GM12873 (cell line): ENCODE measurements at regions not wholly inside any gene's neighbourhood (a gene's known extent, or its start where the extent isn't known, plus 50 kb on each side); places are given as distances from the start of the nearest gene placed in this dataset.

ENCODE experiments used
- CTCF ChIP-seq: IDR thresholded peaks from 2 replicates; pipeline ENCODE4 v1.5.1; 2012; ENCODE audit warnings: low read depth, mild to moderate bottlenecking, moderate library complexity, low read length, control low read depth; ENCODE audit not compliant: insufficient read depth; ENCODE audit errors: missing control alignments

- no peak for TF ChIP-seq CTCF
Measured at GRCh38 chr14:82094829-82095345, 561.2 kb upstream of the SEL1L start.

DNA sequence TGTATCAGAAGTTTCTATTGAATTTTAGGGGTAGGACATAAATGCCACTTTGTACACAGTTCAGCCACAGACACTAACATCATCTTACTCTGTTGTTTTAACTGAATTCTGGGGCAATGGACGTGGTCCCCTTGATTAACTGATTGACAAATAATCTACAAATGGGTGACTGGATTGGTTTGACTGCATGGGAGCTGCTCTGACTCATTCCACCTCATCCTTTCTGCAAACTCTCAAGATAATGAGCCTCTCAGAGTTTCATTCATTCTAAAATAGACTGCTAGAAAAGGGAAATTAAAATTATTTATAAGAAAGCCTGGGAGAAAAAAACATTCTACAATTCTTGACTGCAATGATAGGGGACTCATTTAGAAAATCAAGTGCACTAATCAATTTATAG, 570.4 kb upstream of the SEL1L start:
- TF ChIP-seq CTCF: no peak

DNA sequence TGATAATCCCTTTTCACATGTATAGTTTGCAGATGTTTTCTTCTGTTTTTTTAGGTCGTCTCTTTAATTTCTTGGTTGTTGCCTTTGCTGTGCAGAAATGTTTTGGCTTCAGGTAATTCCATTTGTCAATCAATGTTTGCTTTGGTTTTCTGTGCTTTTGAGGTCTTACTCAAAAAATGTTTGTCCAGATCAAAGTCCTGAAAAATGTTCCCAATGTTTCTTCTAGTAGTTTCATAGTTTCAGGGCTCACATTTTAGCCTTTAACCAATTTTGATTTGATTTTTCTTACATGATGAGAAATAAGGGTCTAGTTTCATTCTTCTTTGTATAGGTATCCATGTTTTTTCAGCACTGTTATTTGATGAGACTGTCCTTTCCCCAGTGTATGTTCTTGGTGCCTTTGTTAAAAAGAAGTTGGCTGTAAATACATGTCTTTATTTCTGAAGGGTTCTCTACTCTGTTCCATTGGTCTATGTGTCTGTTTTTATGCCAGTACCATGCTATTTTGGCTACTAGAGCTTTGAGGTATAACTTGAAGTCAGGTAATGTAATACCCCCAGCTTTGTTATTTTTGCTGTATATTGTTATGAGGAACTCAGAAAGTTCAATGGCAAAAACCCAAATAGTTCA, 578.7 kb upstream of the SEL1L start:
- no peak for TF ChIP-seq CTCF

- TF ChIP-seq CTCF: no peak
Measured at GRCh38 chr14:82113007-82113406, 579.4 kb upstream of the SEL1L start.

- TF ChIP-seq CTCF: no peak
Measured at GRCh38 chr14:82113710-82114109, 580.1 kb upstream of the SEL1L start.

DNA sequence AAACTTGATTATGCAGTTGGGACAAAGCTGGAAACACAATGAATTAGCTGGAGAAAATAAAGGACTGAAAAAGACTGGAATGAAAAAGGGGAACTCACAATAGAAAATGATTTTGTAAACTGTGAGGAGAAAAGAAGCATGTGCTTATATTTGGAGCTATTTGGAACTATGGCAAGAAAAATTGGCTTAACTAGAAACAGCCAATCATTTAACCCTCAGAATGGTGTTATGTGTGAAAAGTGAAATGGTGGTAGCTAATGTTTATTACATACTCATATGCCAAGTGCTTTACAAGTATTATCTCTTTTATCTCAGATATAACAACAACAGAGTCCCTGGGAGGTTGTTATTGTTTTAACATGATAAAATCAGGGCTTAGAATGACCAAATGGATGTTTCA, 583.1 kb upstream of the SEL1L start:
- TF ChIP-seq CTCF: no peak

DNA sequence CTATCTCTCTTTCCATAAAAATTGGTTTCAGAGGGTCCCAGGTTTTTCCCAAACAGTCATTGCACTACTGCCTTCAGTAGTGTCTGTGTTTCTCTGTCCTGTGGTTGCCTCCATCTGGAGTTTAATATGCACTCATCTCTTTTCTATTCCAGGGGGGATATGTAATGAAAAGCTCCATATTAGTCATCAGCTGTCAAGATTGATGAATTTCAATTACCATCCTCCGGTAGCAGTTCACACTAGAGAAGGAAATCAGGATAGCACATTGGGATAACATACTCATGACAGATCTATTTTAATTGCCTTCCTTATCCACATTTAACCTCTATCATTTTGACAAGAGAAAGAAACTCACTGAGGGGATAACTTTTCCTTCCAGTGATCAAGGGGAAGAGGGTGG, 589.0 kb upstream of the SEL1L start:
- TF ChIP-seq CTCF: no peak
